CD4-positive, alpha-beta T cell treated with Interleukin-15 for 4 hours (primary cell): ENCODE measurements at regions not wholly inside any gene's neighbourhood (a gene's known extent, or its start where the extent isn't known, plus 50 kb on each side); places are given as distances from the start of the nearest gene placed in this dataset.
"Not testable (repeated sequence)": the region's sequence is repeated elsewhere in the genome, so short reads cannot be mapped to it uniquely, and the experiment has no call there.

Experiments used
- DNase-seq: peaks from one replicate; pipeline ENCODE4 v3.0.0-alpha.2; 2020; ENCODE audit warnings: low spot score

DNA sequence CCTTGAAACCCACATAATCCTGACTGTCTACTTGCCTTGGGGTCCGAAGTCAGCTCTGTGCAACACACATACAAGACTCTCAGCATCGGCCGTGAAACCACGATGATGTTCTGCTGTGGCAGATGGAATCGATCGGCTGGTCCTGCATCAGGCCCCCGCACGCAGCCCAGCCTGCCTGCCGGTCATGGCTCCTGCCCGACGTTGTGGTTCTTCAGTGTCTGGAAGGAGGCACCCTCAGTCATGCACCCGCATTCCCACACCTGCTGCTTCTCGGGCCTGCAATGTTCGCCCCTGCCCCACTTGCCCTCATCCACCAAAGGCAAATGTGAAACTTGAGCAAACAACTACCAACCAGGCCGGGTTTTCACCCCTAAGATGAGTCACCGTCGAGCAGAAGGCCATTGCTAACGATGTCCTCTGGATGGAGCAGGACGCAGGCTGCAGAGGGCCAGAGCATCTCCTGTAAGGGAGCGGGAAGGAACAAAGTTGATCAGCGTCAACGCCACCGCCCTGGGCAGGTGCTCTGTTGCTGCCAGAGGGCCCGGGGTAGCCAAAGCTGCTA lies 128.9 kb upstream of the PDE10A start:
- DNase-seq: no peak

DNA sequence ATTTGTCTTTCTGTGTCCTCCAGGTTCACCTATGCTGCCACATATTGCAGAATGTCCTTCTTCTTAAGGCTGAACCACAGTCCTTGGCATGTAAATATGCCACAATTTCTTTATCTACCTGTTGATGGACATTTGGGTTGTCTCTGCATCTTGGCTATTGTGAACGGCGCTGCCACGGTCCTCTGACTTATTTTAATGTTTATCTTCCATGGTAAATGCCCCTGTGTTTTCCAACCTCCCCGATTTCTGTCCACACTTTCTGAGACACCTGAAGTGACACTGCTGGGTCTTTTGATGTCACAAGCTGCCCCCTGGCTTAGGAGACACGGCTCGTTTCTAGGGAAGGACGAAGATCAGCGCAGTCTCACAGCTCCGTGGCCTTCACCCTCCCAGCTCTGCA lies 128.3 kb upstream of the PDE10A start:
- DNase-seq: no peak

DNA sequence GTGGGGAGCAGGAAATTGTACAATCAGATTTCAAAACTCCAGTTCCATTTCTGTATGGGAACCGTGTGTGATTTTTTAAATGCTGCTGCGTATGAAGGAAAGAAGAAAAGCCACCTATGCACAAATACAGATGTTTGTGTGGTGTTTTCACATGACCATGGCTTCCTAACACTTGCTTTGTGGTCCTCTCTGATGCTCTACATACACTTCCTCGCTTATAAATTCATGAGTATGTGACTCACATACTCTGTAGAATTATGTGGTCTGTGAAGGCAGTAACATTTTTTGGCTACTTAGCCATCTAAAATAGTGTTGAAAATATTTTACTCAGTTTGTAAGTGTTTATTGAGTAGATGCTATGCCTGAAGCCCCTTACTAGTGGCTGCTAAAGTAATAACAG lies 119.8 kb upstream of the PDE10A start:
- no peak for DNase-seq

DNA sequence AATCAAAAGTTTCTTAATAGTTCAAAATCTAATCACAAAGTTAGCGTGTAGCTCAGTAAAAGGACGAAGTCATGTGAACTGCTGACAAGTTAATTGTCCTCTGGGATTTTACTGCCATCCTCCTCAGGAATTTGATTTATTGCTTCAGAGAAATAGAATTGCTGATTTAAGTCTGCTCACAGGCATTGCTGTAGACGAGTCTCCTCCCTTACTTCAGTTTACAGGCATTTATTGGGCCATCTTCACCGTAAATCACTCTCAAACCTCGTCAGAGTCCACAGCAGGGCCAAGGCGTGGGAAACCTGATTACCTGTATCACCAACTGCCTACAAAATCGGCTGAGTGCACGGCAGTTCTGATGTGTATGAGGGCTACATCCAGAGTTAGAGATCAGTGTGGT lies 119.1 kb upstream of the PDE10A start:
- no peak for DNase-seq

DNA sequence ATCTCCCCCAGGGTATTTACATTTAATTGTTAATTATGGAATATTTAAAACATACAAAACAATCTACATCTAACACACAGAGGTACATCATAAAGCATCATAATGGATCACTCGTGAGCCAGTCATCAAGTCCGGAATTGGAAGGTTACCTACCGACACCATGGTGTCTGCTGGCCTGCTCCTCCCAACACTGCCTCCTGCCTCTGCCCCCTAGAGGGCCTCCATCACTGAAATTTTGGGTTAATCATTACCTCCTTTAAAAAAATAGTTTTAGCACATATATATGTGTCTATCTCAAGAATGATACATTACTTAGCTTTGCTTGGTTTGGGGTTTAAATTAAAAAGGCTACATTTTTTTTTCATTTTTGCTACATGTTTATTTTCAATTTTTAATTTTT lies 114.6 kb upstream of the PDE10A start:
- no peak for DNase-seq

DNA sequence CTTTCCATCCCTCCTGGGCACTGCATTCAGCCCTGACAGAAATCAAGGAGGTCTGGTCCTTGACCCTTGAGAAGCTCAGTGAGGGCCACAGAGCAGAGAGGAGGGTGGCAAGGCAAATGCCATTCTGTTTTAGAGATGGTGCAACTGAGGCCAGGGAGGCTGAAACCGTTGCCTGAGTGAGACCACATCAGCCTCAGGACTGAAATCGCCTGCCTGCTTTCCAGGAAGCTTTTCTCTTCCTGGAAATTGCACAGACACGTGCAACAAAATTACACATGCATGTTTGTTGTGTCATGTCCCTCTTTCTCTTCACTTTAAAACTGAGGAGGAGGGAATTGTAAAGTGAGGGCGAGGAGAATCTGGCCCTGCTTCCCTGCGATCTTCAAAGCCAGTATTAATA lies 113.7 kb upstream of the PDE10A start:
- DNase-seq: no peak

DNA sequence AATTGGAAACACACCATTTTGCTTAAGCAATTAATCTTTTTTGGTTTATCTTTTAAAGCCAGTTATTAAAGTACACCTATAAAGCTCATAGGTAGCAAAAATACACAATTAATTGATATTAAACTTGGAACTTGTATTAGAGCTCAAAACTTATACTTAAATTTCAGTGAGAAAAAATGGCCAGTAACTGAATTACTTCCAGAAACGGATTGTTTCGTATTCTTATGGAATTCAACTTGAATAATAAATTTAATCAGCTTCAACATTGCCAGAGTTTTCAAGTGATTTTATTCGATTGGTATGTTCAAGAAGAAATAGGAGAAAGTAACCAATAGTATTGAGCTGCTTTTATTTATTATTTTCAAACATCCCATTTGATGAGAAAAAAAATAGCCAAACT lies 112.7 kb upstream of the PDE10A start:
- DNase-seq: no peak

DNA sequence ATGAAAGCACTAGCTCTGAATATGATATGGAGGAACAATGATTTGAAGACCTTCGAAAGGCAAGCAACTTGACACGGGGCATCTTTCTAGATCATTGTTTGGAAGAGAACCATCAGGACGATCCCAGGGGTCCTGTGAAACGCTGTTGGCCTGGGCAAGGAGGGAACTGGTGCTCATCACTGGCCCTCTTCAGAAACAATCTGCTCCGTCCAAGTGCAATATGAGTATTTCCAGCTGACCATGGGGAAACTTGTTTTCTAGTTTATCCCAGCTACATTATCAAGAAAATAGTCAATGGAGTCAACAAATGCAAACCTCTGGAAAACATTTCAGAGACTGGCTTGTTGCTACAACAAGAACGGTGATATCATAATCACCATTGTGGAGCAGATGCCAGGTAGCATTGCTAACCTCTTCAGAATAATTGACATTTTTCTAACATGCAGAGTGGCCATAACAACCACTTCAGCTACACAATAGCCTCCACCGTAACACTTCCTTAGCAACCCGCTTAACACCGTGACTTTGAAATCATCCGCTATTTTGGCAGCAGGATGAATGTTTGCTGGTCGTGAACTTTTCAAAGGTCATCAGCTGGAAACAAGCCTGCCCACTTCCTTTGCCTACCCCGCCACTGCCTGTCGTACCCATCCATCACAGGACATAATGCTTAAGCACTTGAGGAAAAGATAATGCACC lies 112.0 kb upstream of the PDE10A start:
- no peak for DNase-seq

DNA sequence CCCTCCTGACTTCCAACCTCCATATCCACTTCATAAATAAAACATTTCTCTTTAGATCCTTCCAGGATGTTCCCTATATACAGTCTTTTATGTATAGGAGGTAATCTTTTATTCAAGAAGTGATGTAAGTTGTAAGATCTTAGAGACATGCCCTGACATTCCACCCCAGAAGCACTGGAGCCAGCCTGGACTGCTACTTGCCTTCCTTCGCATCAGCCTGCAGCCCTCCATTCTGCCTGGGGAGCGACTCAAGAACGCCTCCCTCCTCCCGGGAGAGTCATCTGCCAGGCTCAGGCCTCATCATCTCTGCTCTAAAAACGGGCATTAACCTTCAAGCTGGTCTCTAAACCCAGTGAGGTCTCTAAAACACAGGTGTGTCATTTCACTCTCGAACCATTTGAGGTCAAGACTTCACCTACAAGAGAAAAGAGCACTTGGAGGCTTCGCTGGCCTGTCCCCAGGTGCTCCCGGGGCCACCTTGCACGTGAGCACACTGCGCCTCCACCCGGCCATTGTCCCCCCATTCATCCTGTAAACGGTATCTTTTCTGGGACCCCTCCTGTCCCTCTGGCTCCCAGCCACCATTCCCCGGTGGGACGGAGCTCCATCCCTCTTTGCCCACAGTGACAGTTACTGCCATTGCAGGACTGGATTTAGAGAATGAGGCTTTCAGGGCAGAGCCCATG lies 107.5 kb upstream of the PDE10A start:
- no peak for DNase-seq

DNA sequence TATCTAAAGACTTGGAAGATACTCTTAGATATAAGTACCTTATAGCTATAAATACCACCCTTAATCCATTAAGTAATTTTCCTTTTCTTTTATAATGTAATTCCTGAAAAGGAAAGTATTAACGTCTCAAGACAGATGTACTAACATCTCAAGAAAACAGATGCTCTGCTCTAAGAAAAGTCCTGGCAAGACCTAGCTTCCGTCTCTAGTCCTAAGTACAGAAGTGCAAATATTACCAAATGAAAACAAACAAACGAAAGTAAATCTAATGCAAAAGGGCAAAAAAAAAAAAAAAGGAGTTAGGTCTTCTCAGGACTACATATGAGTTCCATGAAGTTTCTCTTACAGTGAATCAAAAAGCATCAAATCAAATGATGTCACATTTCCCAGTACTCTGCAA lies 106.8 kb upstream of the PDE10A start:
- DNase-seq: no peak

DNA sequence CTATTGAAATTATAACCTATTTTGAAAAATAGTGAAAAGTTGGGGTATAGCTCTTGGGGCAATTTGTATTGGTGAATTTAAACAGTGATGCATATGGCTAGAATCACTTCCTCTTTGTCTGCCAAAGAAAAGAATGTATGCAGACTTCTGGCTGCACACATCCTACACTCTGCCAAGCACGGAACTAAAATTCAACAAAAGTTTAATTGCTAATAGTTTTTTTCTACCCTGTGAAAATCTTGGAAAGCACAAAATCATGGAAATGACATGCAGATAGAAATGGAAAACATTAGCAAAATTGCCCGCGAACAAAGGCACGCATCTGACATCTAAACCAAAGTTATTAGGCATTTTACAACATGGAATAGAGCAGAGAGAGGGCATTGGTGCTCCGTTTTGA lies 106.4 kb upstream of the PDE10A start:
- DNase-seq: no peak

DNA sequence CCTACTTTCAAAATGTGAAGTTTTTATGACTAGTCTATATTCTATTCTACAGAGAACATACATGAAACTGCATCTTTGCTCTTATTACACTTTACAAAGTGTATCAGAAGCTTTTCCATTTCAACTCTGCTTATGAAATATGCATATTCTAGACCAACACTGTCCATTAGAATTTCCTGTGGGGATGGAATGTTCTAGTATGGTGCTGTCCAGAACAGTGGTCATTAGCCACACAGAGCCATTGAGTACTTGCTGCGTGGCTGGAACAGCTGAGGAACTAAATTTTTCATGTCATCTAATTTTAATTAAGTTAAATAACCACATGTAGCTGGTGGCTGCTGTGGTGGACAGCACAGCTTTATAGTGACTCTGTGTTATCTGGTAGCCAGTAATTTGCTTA lies 105.9 kb upstream of the PDE10A start:
- DNase-seq: no peak

DNA sequence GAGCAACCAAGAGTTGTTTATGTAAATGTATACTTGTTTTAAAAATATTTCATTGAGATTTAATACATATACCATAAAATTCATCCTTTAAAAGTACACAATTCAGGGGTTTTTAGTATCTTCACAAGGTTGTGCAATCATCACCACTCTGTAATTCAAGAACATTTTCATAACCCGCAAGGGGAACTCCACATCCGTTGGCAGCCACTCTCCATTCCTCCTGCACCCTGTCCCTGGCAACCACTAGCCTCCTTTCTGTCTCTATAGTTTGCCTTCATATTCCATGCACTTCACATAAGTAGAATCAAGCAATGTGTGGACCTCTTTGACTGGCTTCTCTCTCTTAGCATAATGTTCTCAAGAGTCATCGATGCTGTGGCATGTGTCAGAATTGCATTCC lies 104.2 kb upstream of the PDE10A start:
- no peak for DNase-seq

DNA sequence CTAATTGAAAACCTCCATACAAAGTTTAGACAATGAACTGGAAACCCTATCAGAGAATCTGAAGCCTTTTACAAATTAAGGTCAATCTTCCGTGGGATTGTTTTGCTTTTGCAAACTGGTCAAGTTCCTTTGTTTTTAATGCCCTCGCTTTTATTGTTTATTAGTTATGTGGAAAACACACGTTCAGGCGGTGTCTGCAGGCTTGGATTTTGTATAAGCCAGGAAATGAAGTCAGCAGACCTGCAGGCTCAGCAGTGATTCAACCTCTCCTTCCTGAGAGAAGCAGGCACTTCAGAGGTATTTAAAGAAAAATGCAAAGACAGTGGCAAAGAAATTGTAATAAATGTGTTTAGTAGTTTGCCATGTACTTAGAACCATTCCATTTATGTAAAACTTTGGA lies 103.4 kb upstream of the PDE10A start:
- no peak for DNase-seq

DNA sequence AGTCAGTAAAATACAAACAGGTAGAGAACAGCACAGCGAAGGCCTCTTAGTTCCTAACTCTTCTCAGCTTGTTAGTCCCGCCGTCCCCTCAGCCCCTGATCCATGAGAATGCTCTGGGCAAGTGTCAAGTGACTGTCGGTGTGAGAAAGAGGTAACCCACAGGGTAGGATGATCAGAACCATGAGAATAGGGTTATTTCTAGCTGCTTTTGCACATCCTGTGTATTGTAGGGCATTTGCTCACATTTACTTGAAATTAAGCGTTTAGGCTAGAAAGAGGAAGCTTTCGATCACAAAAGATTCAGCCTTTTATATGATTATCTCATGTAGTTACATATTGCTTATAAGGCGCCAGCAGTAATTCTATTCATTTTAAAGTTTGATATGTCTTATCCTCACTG lies 103.0 kb upstream of the PDE10A start:
- DNase-seq: no peak

DNA sequence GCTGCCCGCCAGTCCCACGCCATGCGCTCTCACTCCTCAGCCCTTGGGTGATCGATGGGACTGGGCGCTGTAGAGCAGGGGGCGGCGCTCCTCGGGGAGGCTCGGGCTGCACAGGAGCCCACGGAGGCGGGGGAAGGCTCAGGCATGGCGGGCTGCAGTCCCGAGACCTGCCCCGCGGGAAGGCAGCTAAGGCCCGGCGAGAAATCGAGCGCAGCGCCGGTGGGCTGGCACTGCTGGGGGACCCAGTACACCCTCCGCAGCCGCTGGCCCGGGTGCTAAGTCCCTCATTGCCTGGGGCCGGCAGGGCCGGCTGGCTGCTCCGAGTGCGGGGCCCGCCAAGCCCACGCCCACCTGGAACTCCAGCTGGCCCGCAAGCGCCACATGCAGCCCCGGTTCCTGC lies 102.2 kb upstream of the PDE10A start:
- DNase-seq: not testable (repeated sequence)

DNA sequence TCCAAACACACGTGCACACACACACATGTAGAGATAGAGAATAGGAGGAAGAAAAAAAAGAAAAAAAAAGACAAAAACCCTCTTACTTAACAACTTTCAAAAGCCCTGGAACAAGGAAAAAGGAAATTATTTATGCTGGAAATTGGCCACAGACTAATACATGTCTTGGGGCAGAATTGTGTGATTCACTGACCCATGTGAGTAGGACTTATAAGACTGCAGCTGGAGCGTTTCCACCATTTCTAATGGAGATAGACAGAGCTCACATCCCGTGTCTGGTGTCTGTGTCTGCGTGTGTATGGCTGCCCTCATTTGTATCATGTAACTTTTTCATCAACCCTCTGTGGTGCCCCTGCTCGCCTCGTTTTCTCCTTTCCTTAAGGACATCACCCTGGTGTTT lies 99.8 kb upstream of the PDE10A start:
- DNase-seq: no peak

DNA sequence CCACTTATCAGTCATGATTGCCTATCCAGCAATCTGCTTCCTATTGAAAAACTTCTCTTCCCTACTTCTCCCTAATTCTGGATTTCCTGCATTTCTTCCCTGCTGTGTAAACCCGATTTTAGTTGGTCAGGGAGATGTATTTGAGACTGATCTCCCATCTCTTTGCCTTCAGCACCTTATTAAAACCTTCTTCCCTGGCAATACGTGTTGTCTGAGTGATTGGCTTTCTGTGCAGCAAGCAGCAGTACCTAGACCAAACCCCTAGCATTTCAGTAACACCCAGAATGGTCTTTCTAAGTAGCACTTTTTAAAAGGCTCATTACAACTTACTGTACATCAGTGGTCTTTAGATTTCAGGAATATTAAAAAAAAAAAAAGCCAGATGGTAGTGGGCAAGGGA lies 99.1 kb upstream of the PDE10A start:
- no peak for DNase-seq

DNA sequence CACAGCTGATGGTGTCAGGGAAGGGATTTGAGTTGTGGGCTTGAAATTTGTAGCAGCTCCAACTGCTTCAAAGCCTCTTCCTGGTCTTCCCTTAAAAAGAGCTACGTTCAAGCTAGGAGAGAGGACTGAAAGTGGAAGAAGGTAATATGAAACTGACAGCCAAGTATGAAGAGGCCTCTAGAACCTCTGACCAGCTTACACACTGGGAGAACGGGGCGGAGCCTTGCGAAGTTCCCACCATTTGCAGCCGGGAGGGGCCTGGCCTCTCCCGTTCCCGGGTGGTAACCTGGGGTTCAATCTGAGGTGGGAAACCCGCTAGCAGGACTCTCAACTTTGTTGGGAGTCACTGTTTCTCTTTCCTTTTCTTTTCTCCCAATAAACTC lies 97.8 kb upstream of the PDE10A start:
- DNase-seq: no peak

DNA sequence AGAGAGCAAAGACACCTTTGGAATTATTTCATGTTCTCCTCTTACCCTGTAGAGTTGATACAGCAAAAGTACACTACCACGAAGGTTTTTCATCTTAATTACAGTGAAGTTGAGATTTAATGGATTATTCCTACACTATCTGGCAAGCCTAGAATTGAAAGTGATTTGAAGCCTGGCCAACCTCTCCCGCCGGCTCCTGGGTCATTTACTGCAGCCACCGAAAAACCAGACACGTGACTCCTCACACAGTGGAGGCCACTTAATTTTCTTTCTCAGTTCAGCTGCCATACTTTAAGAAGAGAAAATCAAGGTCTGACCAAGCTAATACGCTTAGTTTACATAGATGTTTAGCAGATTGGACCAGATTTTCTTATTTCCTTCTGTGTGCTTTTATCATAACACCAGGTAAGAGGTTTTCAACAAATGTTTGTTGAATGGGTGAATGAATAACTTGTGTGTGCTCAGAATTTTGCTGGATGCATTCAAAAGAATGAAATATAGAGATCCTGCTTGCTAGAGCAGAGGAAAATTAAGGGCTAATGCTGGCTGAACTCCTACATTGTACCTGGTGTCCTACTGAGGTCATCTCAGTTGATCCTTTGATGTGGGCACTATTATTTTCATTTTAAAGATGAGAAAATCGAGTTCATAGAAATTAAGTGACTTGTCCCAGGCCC lies 97.2 kb upstream of the PDE10A start:
- DNase-seq: no peak

DNA sequence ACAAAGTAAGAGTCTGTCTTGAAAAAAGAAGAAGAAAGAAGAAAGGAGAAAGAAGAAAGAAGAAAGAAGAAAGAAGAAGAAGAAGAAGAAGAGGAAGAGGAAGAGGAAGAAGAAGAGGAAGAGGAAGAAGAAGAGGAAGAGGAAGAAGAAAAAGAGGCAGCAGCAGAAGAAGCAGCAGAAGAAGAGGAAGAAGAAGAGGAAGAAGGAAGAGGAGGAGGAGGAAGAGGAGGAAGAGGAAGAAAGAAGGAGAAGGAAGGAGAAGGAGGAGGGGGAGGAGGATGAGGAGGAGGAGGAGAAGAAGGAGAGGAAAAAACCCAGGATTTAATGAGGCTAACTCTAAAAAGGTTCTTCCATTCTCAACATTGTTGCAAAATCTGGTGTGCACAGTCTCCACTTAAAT lies 95.4 kb upstream of the PDE10A start:
- DNase-seq: no peak

DNA sequence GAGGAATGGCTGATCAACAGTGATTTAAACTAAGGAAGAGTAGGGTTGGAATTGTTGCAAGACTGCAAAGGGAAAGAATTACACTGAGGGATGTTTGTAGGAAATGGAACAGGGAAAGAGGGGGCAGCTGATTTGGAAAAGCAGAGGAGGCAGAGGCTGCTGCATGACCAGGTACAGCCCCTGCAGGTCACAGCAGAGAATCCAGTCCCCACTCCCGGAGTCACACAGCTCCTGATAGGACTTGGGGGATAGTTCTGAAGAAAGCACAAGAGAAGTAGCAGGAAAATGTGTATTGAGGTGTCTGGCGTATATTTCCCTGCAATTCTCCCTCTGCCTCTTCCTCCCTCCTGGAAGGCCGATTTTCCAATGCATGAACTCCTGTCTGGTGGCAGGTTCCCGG lies 92.5 kb upstream of the PDE10A start:
- DNase-seq: no peak

DNA sequence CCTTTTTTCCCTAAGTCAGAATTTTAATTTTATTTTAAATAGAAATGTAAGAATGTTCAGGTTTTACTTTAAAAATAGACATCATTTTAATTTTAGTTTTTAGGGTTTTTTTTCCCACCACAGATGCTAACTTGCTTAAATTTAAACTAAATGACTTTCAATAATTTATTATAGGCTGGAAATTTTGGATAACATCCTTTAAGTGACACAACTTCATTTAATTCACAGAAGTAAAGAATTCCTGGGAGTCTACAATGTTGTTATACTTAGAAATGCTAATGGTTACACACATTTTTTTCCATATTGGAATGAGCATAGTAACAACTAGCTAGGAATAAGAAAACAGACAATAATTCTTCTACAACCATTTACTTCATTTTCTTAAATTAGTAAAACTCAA lies 90.5 kb upstream of the PDE10A start:
- DNase-seq: no peak
